NCI-H2227 (cell line): ENCODE measurements at regions not wholly inside any gene's neighbourhood (a gene's known extent, or its start where the extent isn't known, plus 50 kb on each side); places are given as distances from the start of the nearest gene placed in this dataset.

Experiments used
- DNase-seq: peaks from one replicate; lab custom pipeline; 2025; ENCODE audit not compliant: unreplicated experiment; lab: John Stamatoyannopoulos, UW

GRCh38 chr6:165883851-165884640, 221.0 kb upstream of the PDE10A start:
- DNase-seq: no peak

- no peak for DNase-seq
These were observed 218.8 kb upstream of the PDE10A start for GRCh38 chr6:165881806-165882205.

DNA sequence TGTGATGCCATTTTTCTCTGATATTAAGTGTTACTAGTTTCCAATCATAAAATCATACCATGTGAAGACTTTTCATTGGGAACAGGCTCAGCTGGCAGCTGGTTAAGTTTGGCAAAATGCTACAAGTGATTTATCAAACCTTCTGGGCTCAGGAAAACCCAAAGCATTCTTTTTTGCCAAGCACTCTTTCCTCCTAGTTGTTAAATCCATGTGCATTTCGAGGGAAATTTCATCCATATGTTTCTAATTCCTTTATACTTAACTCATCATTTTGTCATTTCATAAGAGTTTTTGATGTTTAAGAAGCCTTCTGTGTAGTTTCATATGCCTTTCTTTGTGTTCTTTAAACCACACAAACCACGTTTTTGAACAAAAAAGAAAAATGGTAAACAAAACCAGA, 217.6 kb upstream of the PDE10A start:
- no peak for DNase-seq

- no peak for DNase-seq
These were observed 214.7 kb upstream of the PDE10A start for GRCh38 chr6:165877773-165878172.

DNA sequence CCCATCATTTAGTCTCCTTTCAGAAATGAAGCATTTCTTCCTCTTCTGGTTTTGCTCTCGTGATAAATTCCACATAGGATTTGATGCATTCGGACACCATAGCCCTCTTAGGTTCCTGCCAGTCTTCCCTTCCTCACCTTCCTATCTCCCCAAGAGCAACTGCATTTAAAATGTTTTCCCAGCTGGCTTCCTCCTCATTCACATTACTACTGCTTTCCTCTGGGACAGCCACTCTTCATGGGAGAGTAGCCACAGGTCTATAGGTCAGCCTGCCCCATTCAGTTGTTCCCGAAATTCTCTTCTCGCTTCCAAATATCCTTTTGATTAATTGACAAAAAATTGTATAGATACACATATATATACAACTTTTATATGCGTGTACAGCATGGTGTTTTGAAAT, 214.2 kb upstream of the PDE10A start:
- DNase-seq: no peak

GRCh38 chr6:165876588-165876987, 213.5 kb upstream of the PDE10A start:
- no peak for DNase-seq

DNA sequence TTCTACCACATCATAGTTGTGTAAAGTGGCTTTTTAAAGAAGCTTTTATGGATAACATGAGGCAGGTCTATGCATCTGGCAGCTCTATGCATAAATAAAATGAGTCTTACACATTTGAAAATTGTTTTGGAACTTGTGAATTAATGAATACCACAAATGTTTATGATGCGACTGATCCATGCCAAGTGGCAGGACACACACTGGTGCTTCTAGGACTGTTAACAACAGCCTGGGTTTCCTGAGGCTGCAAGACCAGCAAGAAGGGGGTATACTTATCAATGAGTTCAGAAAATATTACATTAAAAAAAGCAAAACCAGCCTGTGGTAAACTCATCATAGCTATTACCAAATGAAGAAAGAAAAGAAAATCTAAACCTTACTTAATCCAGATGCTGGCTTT, 212.9 kb upstream of the PDE10A start:
- no peak for DNase-seq

DNA sequence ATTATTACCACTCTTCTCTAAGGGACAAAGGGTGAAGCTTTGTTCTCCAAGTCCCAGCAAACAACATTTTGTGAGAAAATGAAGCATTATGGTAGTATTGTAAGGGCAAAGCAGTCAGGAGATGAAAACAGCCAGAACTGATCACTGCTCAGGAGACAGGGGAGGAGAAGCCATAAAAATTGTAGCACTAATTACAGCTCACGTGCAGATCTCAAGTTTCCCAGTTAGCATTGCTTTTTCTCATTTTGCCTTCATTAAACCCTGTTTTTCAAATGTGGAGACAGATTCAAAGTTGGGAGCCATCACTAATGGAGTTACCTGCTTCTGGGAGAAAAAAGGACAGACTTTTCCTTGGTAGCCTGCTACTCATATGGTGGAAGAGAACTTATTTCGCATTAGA, 210.9 kb upstream of the PDE10A start:
- no peak for DNase-seq

DNA sequence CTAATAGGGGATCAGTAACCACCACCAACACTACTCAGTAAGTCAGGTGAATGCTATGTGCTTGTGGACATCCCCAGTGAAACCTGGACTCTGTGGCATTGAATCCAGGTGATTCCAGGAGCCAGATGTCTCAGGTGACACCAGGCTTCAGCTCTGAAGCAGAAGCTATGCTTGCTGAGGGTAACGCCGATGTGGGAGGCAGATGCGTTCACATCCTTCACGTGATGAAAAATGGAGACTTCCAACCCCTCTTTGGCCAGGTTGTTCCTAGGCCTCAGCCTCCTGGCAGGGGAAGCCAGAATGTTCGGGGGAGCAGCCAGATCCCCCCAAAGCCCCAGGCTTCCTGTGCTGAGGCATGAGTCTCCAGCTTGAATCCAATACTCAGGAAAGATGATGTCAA, 209.8 kb upstream of the PDE10A start:
- DNase-seq: no peak

DNA sequence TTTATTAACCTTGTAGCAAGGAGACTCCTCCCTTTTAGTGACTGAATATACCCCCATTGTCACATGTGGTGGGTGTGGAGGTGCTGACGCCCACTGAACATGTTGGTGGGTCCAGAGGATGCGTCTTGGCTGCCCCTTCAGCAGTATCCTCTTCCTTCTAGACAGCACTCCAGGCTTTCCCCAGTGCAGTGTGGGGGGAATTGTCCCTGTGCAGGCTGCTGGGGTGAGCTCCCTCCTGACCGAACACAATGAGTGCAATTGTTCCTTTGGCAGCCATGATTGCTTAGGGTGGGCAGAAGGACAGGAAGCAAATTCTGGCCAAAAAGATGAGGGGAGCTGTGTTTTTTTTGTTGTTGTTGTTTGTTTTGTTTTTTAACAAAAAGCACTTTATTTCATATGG, 209.3 kb upstream of the PDE10A start:
- DNase-seq: no peak

DNA sequence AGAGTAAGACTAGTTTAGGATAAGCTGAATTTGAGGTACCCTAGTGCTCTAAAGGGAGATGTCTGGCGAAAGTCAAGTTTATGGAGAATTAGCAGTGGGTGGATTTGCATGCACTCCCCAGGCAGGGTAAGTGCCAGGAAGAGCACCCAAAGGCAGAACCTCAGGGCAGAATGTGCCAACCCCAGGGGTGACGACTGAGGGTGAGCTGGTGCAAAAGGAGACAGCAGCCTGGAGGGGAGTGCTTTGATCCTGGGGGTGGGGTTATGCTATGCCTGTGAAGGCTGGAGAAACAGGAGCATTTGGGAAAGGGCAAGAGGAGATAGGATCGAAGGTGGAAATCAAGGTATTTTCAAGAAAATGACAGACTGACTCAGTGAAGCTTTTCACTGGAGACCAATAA, 208.5 kb upstream of the PDE10A start:
- no peak for DNase-seq

DNA sequence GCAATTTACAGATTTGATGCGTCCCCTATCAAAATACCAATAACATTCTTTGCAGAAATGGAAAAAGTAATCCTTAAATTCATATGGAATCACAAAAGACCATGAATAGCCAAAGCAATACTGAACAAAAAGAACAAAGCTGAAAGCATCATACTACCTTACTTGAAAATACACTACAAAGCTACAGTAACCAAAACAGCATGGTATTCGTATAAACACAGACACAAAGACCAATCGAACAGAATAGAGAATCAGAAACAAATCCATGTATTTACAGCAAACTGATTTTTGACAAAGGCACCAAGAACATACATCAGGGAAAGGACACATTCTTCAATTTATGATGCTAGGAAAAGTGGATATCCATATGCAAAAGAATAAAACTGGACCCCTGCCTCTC, 206.5 kb upstream of the PDE10A start:
- no peak for DNase-seq

- DNase-seq: no peak
These were observed 201.9 kb upstream of the PDE10A start for GRCh38 chr6:165864925-165865324.

GRCh38 chr6:165864218-165864617, 201.2 kb upstream of the PDE10A start:
- no peak for DNase-seq

GRCh38 chr6:165863801-165864200, 200.8 kb upstream of the PDE10A start:
- DNase-seq: no peak

DNA sequence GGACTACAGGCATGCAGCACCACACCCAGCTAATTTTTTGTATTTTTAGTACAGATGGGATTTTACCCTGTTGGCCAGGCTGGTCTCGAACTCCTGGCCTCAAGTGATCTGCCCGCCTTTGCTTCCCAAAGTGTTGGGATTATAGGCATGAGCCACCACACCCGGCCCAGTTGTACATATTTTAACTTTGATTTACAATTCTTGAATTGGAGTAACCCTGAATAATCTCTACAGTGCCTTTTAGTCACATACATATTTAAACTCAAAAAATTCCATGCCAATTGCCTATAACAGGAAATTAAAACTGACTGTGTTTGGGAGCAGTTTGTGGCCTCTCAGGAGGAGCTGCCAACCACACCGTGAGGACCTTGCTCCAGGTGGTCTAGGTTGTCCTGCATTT, 199.8 kb upstream of the PDE10A start:
- no peak for DNase-seq

DNA sequence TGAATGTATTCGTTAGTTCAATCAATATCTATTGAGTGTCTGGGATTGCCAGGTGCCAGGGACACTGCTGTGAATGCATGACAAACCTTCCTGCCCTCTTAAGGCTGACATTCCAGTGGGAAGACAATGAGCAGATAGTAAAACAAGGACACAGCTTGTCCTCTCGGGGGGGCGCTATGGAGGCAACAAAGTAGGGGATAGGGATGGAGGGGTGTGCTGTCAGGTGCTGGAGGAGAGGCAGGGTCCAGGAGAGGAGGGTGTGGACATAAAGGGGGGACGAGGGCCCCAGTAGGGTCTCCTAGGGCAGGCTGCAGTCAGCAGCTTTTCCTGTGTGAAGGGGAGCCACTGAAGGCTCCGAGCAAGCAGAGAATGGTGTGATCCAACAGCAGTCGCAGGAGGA, 198.2 kb upstream of the PDE10A start:
- no peak for DNase-seq

DNA sequence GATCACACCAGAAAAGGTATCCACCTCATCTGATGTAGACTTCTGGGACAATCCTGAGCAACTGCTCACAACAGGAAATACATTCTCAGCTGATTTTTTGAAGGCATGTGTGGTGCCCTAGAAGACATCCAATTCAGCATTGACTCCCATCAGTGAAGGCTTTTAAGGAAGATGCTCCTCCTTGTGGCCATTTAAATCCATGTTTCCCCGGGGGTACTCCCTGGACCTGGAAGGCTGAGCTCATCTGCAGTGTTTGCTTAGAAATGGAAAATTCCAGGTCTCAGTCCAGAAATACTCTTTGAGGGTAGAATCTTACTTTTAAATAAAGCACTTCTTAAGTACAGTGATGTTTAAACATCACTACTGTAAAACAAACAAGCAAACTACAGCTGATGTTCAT, 195.5 kb upstream of the PDE10A start:
- no peak for DNase-seq

GRCh38 chr6:165855856-165856255, 192.8 kb upstream of the PDE10A start:
- no peak for DNase-seq

GRCh38 chr6:165854863-165855593, 192.0 kb upstream of the PDE10A start:
- no peak for DNase-seq

GRCh38 chr6:165854061-165854862, 191.2 kb upstream of the PDE10A start:
- no peak for DNase-seq

DNA sequence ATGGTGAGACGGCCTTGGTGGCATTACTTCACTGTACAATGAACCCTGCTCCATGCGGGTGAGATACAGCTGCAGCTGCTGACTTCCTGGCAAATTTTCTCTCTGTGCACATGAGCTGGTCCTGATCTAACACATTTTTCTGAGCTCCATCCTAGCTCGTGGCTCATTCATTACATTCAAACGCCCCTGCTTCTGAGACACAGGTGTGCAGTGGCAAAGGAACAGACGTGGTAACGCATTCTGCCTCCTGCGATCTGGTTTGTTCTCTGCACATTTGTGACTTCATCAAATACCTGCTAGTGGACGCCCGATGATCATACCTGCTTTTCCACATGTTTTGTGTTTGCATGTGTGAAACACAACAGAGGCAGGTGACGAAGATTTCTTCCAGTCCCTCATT, 189.6 kb upstream of the PDE10A start:
- no peak for DNase-seq
